ENCODE measurements at regions not wholly inside any gene's neighbourhood (a gene's known extent, or its start where the extent isn't known, plus 50 kb on each side); places are given as distances from the start of the nearest gene placed in this dataset.

DNA sequence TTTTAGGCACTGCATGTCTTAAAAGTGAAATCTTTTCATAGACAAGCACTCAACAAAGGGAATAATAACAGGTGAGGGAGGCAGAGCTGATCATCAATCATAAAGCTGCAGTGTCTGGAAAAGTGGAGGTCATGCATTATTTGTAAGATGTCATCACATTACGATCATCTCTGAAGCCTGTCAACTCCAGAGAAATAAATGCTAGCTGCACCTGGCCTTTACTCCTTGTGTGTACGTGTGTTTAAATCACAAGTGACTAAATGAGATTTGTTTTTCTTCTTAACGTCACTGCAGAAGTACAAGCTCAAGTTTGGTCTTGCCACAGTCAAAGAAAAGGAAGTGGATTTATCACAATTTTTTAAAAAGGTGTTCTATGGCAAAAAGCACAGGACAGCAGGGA is 275.5 kb upstream of the SGK1 start:
- TF ChIP-seq POLR2A (IDR thresholded peaks at IDR 0.05; ENCODE audit: low read depth, low read length) (no peak), MYC (IDR thresholded peaks at IDR 0.05; ENCODE audit: low read depth, low read length) (no peak), FOS (IDR thresholded peaks at IDR 0.05; ENCODE audit: borderline replicate concordance, insufficient read depth, low read length) (no peak), POLR2AphosphoS5 (IDR thresholded peaks at IDR 0.05; ENCODE audit: insufficient read depth, low read depth, low read length) (no peak), EZH2 (IDR thresholded peaks at IDR 0.05; ENCODE audit: borderline replicate concordance, low read depth, low read length, severe bottlenecking) (no peak), JUN (IDR thresholded peaks at IDR 0.05; ENCODE audit: borderline replicate concordance, insufficient read depth, insufficient read length, low read depth) (no peak), MAX (IDR thresholded peaks at IDR 0.05; ENCODE audit: insufficient read depth, insufficient read length) (no peak)
- TF ChIP-seq, protein P1, sequence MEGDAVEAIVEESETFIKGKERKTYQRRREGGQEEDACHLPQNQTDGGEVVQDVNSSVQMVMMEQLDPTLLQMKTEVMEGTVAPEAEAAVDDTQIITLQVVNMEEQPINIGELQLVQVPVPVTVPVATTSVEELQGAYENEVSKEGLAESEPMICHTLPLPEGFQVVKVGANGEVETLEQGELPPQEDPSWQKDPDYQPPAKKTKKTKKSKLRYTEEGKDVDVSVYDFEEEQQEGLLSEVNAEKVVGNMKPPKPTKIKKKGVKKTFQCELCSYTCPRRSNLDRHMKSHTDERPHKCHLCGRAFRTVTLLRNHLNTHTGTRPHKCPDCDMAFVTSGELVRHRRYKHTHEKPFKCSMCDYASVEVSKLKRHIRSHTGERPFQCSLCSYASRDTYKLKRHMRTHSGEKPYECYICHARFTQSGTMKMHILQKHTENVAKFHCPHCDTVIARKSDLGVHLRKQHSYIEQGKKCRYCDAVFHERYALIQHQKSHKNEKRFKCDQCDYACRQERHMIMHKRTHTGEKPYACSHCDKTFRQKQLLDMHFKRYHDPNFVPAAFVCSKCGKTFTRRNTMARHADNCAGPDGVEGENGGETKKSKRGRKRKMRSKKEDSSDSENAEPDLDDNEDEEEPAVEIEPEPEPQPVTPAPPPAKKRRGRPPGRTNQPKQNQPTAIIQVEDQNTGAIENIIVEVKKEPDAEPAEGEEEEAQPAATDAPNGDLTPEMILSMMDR (IDR thresholded peaks at IDR 0.05; ENCODE audit: extremely low read depth in 1 of 2, insufficient read depth in 1 of 2, low read depth in 1 of 2, low read length in 2 of 2) = no peak

Data from endothelial cell of umbilical vein (primary cell).